ENCODE measurements at regions not wholly inside any gene's neighbourhood (a gene's known extent, or its start where the extent isn't known, plus 50 kb on each side); places are given as distances from the start of the nearest gene placed in this dataset.

DNA sequence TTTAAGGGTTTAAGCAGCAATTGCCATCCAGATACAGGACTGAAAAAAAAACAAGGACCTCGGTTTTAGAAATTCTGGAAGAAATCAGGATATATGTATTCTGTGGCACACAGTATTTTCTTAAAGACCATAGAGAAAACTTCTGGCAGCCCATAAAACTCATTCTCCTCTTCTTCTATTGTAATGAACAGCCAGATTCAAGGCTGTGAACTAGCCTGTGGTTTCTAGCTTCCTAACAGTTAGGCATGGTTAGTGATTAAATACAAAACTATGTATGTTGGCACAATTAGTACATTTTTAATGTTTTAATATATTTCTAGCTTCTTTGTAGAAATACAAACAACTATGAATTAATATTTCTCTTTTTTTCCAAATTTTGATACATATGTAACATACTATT lies 555.7 kb downstream of the DSC3 start:
- intact Hi-C loops (cut with micrococcal nuclease) = no loop called here
- Mint-ChIP-seq H3K9me3 (no peaks in the 10 kb centered on the region), H3K27me3 (ENCODE audit: insufficient read depth) (no peaks in the 10 kb centered on the region), H3K27ac (no peak overlapping the region), H3K4me3 (no peak overlapping the region), H3K36me3 (ENCODE audit: low read depth) (no peaks in the 10 kb centered on the region), H3K4me1 (ENCODE audit: low read depth) (no peaks in the 10 kb centered on the region)
- DNase-seq (ENCODE audit: low spot score) = no peak

DNA sequence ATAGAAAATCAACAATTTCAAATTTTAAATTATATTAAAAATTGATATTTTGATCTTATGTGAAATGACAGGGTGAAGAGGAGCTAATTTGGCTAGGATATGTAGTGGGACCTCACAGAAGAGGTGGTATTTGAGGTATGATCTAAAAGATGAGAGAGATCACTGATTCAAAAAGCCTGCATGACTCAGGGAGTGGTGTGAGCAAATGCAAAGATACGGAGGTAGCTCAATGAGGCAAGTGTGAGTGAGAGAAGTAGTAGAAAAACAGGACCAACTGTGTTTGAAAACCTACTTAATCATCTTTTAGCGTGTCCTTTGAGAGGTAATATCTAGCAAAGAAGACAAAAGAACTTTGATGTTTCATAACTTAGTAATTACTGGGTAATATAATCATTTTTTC lies 557.5 kb downstream of the DSC3 start:
- Mint-ChIP-seq H3K27ac (no peak overlapping the region), H3K36me3 (ENCODE audit: low read depth) (no peaks in the 10 kb centered on the region), H3K9me3 (peaks cover 4% of the 10 kb centered on the region), H3K27me3 (ENCODE audit: insufficient read depth) (no peaks in the 10 kb centered on the region), H3K4me3 (no peak overlapping the region), H3K4me1 (ENCODE audit: low read depth) (no peaks in the 10 kb centered on the region)
- intact Hi-C loops (cut with micrococcal nuclease) = no loop called here
- DNase-seq (ENCODE audit: low spot score) = no peak

DNA sequence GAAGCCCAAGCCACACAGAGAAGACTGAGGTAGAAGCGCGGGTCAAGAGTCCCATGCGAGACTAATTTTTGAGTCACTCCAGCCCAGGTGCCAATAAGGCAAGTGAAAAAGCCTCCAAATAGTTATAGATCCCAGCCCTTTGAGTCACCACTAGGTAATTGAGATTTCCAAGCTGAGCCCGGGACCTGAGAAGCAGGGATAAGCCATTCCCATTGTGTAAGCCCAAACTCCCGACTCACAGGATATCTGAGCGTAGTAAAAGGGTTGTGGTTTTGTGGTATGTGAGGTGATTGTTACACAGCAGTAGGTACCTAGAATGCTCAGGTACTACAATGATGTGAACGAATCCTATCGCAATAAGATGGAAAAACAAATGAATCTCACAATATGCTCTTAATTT lies 560.7 kb downstream of the DSC3 start:
- Mint-ChIP-seq H3K9me3 (peaks cover 11% of the 10 kb centered on the region), H3K27ac (no peak overlapping the region), H3K4me3 (no peak overlapping the region), H3K4me1 (ENCODE audit: low read depth) (no peaks in the 10 kb centered on the region), H3K27me3 (ENCODE audit: insufficient read depth) (no peaks in the 10 kb centered on the region), H3K36me3 (ENCODE audit: low read depth) (no peaks in the 10 kb centered on the region)
- intact Hi-C loops (cut with micrococcal nuclease) = no loop called here
- no peak for DNase-seq (ENCODE audit: low spot score)

DNA sequence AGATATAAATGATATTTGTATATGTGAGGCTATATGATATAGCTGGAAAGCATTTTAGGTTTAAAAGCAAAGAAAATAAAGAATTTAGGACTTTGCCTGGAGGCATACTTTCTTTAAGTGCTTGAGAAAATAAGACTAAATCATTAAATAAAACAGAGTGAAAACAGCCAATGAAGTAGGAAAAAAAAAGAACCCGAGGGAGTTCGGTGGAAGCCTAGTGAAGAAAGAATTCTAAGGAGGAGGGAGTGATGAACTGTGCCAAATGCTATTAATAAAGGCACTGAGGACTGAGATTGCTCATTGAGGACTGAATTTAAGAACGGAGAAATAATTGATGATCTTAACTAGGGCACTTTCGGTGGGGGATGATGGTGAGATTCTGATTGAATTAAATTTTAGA lies 573.5 kb downstream of the DSC3 start:
- H3K9me3 Mint-ChIP-seq = no peaks in the 10 kb centered on the region
- H3K36me3 Mint-ChIP-seq (ENCODE audit: low read depth) = no peaks in the 10 kb centered on the region
- H3K4me1 Mint-ChIP-seq (ENCODE audit: low read depth) = no peaks in the 10 kb centered on the region
- no peak for DNase-seq (ENCODE audit: low spot score)
- no peak overlapping the region for H3K4me3 Mint-ChIP-seq
- H3K27ac Mint-ChIP-seq = no peak overlapping the region
- no peaks in the 10 kb centered on the region for H3K27me3 Mint-ChIP-seq (ENCODE audit: insufficient read depth)
- intact Hi-C loops (cut with micrococcal nuclease) = loop anchor here (10.0 kb wide), 1 partner anchor 56 kb away; no protein-coding TSS in a partner anchor

DNA sequence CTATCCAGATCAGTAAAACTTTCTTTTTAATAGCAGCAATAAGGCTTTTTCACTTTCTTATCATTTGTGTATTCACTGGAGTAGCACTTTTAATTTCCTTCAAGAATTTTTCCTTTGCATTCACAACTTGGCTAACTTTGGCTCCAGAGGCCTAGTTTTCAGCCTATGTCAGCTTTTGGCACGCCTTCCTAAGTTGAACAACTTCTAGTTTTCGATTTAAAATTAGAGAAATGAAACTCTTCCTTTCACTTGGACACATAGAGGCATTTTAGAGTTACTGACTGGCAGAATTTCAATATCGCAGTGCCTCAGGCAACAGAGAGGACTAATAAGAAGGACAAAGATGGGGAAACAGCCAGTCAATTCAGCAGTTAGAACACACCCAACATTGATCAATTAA lies 577.4 kb downstream of the DSC3 start:
- DNase-seq (ENCODE audit: low spot score) = no peak
- Mint-ChIP-seq H3K4me1 (ENCODE audit: low read depth) (no peaks in the 10 kb centered on the region), H3K9me3 (no peaks in the 10 kb centered on the region), H3K27me3 (ENCODE audit: insufficient read depth) (no peaks in the 10 kb centered on the region), H3K4me3 (no peak overlapping the region), H3K27ac (no peak overlapping the region), H3K36me3 (ENCODE audit: low read depth) (no peaks in the 10 kb centered on the region)
- intact Hi-C loops (cut with micrococcal nuclease) = loop anchor here (10.0 kb wide), 1 partner anchor 60 kb away; no protein-coding TSS in a partner anchor

DNA sequence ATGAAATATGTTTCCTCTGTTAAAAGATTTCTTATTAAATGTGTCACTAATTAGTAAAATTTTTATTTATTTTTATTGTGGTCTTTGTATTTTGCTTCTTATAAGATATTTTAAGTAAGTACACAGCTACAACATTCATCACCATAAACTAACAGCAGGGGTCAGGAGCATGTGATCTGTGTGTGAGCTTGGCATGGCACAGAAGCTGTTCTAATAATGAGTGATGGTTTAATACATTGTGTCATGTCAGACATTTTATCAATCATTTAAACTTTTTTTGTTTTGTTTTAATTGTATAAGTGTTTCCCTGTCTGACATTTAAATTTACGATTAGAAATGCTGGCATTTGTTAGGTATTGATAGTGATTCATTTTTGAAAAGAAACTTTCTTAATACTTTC lies 585.4 kb downstream of the DSC3 start:
- Mint-ChIP-seq H3K4me1 (ENCODE audit: low read depth) (no peaks in the 10 kb centered on the region), H3K36me3 (ENCODE audit: low read depth) (no peaks in the 10 kb centered on the region), H3K9me3 (no peaks in the 10 kb centered on the region), H3K4me3 (no peak overlapping the region), H3K27me3 (ENCODE audit: insufficient read depth) (no peaks in the 10 kb centered on the region), H3K27ac (no peak overlapping the region)
- intact Hi-C loops (cut with micrococcal nuclease) = loop anchor here (10.0 kb wide), 1 partner anchor 388 kb away; no protein-coding TSS in a partner anchor
- DNase-seq (ENCODE audit: low spot score) = no peak

DNA sequence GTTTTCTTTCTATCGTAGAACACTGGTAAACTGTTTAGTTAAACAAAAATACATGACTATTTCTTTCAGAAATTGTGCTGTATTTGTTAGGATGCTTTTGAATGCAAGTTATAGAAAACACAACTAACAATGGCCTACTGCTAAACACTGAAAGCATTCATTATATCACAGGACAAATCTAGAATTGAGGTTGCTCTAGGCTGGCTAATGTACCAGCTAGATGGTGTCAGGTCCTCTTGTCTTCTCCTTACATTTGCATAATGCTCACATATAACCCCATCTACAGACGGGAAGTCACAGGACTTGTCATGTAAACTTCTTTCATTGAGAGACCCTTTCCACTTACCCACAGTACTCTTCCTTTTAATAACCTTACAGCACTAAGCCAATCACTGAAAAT lies 586.8 kb downstream of the DSC3 start:
- Mint-ChIP-seq H3K36me3 (ENCODE audit: low read depth) (no peaks in the 10 kb centered on the region), H3K4me3 (no peak overlapping the region), H3K4me1 (ENCODE audit: low read depth) (no peaks in the 10 kb centered on the region), H3K27ac (no peak overlapping the region), H3K27me3 (ENCODE audit: insufficient read depth) (no peaks in the 10 kb centered on the region), H3K9me3 (no peaks in the 10 kb centered on the region)
- intact Hi-C loops (cut with micrococcal nuclease) = loop anchor here (10.0 kb wide), 1 partner anchor 389 kb away; no protein-coding TSS in a partner anchor
- no peak for DNase-seq (ENCODE audit: low spot score)

DNA sequence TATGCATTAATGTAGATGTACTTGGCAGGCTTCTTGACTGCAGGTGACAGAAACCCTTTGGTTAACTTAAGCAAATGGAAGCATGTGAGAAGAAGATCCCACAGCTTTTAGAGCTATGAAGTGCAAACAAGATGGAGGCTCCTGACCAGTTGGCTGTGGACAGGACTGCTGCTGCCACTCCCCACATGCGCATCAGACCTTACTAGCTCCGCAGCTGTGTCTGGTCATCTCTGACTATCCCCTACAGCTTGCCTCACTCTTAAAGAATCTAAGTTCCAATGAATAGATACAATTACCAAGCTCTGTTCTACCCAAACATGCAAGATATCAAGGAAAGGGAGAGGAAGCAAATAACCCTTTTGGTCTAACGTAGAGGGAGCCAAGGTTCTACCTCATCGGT lies 587.6 kb downstream of the DSC3 start:
- Mint-ChIP-seq H3K4me1 (ENCODE audit: low read depth) (no peaks in the 10 kb centered on the region), H3K27ac (no peak overlapping the region), H3K4me3 (no peak overlapping the region), H3K27me3 (ENCODE audit: insufficient read depth) (no peaks in the 10 kb centered on the region), H3K36me3 (ENCODE audit: low read depth) (no peaks in the 10 kb centered on the region), H3K9me3 (no peaks in the 10 kb centered on the region)
- intact Hi-C loops (cut with micrococcal nuclease) = loop anchor here (10.0 kb wide), 1 partner anchor 390 kb away; no protein-coding TSS in a partner anchor
- no peak for DNase-seq (ENCODE audit: low spot score)

DNA sequence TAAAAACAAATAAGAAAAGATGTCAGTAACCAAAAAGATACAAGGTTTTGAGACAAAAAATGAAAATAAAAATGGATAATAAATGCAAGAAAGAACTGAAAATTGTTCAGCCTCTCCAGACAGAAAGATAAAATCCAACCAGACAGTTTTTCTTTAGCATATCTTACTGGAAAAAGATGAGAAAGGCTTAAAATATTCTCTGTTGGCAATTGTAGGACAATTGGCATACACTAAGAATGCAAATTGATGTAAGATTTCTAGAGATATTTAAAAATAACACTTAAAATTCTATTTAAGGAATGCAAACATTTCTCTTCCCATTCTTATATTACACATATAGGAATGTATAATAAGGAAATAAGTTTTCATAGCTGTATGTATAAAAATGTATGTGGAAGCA lies 590.6 kb downstream of the DSC3 start:
- Mint-ChIP-seq H3K27me3 (ENCODE audit: insufficient read depth) (no peaks in the 10 kb centered on the region), H3K36me3 (ENCODE audit: low read depth) (no peaks in the 10 kb centered on the region), H3K4me3 (no peak overlapping the region), H3K9me3 (no peaks in the 10 kb centered on the region), H3K4me1 (ENCODE audit: low read depth) (no peaks in the 10 kb centered on the region), H3K27ac (no peak overlapping the region)
- no peak for DNase-seq (ENCODE audit: low spot score)
- intact Hi-C loops (cut with micrococcal nuclease) = loop anchor here (10.0 kb wide), 1 partner anchor 393 kb away; no protein-coding TSS in a partner anchor

DNA sequence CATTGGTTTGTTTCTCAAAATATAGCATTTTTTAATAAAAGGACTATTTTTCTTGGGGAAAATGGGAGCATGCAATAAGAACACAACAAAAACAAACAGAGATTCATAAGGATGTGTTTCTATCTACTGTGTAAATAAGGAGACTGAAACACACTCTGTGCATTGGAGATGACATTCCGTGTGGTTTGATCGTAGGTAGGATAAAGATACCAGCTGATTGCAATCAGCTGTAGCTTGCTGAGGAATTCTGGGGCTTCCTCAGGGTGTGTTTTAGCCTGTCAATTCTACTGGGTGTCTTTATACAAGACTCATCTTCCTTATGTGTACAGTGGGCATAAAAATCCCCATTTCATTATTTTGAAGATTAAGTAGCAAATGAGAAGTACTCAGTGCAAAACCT lies 591.6 kb downstream of the DSC3 start:
- no peak overlapping the region for H3K4me3 Mint-ChIP-seq
- no peaks in the 10 kb centered on the region for H3K4me1 Mint-ChIP-seq (ENCODE audit: low read depth)
- H3K27ac Mint-ChIP-seq = no peak overlapping the region
- H3K9me3 Mint-ChIP-seq = peaks cover 1% of the 10 kb centered on the region
- intact Hi-C loops (cut with micrococcal nuclease) = loop anchor here (10.0 kb wide), 1 partner anchor 394 kb away; no protein-coding TSS in a partner anchor
- no peaks in the 10 kb centered on the region for H3K36me3 Mint-ChIP-seq (ENCODE audit: low read depth)
- DNase-seq (ENCODE audit: low spot score) = no peak
- H3K27me3 Mint-ChIP-seq (ENCODE audit: insufficient read depth) = no peaks in the 10 kb centered on the region

DNA sequence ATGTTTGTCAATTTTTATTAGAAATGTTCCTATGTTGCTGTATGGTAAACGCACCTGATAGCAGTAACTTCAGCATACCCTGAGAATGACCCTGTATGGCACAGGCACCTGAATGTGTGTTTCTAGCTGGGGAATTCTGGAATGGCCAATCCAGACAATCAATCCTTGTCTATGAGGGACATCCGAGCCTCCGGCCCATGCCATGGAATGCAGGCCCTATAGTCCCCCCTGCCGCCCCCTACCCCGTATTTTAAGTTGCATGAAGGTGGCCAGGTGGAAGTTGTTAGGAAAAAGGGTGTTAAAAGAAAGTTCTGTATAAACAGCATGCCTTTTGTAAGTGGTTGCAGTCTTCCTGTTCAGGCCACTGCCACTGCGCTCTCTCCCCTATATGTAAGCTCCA lies 595.9 kb downstream of the DSC3 start:
- Mint-ChIP-seq H3K27ac (no peak overlapping the region), H3K36me3 (ENCODE audit: low read depth) (no peaks in the 10 kb centered on the region), H3K4me1 (ENCODE audit: low read depth) (no peaks in the 10 kb centered on the region), H3K9me3 (peaks cover 10% of the 10 kb centered on the region), H3K27me3 (ENCODE audit: insufficient read depth) (no peaks in the 10 kb centered on the region), H3K4me3 (no peak overlapping the region)
- DNase-seq (ENCODE audit: low spot score) = no peak
- intact Hi-C loops (cut with micrococcal nuclease) = no loop called here

DNA sequence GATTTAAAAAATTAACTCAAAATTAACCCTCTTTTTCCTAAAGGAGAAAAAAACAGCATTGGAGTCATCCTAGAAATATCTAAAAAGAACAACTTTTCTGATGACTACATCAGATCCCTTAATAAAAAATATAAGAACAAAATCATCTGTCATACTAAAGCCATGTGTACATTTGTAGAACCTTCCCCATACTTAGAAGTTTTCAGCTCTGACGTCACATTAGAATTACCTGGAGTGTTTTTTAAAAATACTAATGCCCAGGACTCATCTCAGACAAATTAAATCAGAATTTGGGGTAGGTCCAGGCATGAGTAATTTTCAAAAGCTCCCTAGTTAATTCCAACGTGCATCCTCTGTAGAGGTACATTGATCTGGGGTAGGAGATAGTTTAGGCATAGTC lies 598.0 kb downstream of the DSC3 start:
- Mint-ChIP-seq H3K27me3 (ENCODE audit: insufficient read depth) (no peaks in the 10 kb centered on the region), H3K36me3 (ENCODE audit: low read depth) (no peaks in the 10 kb centered on the region), H3K9me3 (peaks cover 10% of the 10 kb centered on the region), H3K27ac (no peak overlapping the region), H3K4me3 (no peak overlapping the region), H3K4me1 (ENCODE audit: low read depth) (no peaks in the 10 kb centered on the region)
- no peak for DNase-seq (ENCODE audit: low spot score)
- intact Hi-C loops (cut with micrococcal nuclease) = no loop called here

DNA sequence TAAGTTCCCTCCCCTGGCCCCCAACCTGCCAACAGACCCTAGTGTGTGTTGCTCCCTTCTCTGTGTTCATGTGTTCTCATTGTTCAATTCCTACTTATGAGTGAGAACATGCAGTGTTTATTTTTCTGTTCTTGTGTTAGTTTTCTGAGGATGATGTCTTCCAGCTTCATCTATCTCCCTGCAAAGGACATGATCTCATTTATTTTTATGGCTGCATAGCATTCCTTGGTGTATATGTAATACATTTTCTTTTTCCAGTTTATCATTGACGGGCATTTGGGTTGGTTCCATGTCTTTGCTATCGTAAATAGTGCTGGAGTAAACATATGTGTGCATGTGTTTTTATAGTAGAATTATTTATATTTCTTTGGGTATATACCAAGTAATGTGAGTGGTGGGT lies 602.2 kb downstream of the DSC3 start:
- Mint-ChIP-seq H3K9me3 (peaks cover 18% of the 10 kb centered on the region), H3K27me3 (ENCODE audit: insufficient read depth) (no peaks in the 10 kb centered on the region), H3K27ac (no peak overlapping the region), H3K4me1 (ENCODE audit: low read depth) (no peaks in the 10 kb centered on the region), H3K36me3 (ENCODE audit: low read depth) (no peaks in the 10 kb centered on the region), H3K4me3 (no peak overlapping the region)
- intact Hi-C loops (cut with micrococcal nuclease) = no loop called here
- DNase-seq (ENCODE audit: low spot score) = no peak

DNA sequence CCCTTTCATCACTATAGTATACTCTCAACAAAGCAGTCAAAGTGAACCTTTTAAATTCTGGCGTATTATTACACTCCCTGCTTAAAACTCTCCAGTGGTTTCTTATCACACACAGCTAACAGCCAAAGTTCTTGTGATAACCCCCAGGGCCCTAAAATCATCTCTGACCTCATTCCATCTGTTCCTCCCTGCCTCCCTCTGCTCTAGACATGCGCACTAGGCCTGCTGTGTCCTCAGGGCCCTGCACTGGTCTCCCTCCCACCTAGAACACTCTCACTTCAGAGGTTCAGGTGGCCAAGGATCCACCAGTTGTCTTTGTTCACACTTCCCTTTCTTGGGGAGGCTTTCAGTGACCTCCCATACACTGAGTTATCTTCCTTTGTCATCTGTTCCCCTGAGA lies 603.4 kb downstream of the DSC3 start:
- intact Hi-C loops (cut with micrococcal nuclease) = no loop called here

More for the DNA sequence above, 603.4 kb downstream of the DSC3 start:
- Mint-ChIP-seq H3K27me3 (ENCODE audit: insufficient read depth) (no peaks in the 10 kb centered on the region), H3K9me3 (peaks cover 18% of the 10 kb centered on the region), H3K4me3 (no peak overlapping the region), H3K36me3 (ENCODE audit: low read depth) (no peaks in the 10 kb centered on the region), H3K4me1 (ENCODE audit: low read depth) (no peaks in the 10 kb centered on the region), H3K27ac (no peak overlapping the region)
- no peak for DNase-seq (ENCODE audit: low spot score)
